ENCODE measurements at regions not wholly inside any gene's neighbourhood (a gene's known extent, or its start where the extent isn't known, plus 50 kb on each side); places are given as distances from the start of the nearest gene placed in this dataset.

DNA sequence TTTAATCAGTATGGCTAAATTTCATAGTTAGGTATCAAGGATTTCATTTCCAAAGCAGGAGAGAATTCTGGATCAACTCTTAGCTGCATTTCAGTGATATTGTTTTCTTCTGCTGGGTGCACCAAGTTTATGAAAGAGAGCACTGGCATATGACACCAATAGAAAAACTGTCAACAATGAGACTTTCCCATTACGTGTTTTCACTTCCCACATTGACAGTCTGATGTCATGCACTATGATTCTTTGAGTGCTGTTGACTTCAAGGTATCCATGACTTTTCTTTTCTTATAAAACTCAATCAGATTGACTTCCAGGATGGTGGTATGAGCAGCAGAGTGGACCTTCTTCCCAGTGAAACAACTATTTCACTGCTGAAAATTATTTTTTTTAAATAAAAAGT, 476.1 kb downstream of the EDEM1 start:
- WGBS, 2 donors (ENCODE audit: extremely low coverage in 2 of 2, insufficient read length in 2 of 2, insufficient replicate concordance in 1 of 2): no CpG with 5 or more reads among the region's 1 CpG

DNA sequence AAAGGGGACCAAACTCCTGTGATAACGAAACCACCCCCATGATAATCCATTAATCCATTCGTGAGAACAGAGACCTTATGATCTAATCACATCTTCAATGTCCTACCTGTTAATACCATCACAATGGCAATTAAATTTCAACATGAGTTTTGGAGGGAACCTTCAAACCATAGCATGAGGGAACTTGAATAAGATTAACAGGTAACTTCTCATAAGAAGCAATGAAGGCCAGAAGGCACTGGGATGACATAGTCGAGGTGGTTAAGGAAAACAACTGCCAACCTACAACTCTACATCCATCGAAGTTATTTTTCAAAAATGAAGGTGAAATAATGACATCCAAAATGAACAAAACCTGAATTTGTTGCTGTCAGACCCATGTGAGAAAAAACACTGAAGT, 478.9 kb downstream of the EDEM1 start:
- H3K27ac ChIP-seq (replicated peaks; ENCODE audit: low read length): no peak overlapping the region
- no peak for DNase-seq (ENCODE audit: low spot score)
- H3K4ac ChIP-seq (ENCODE audit: low read length): no peak overlapping the region
- WGBS, 2 donors (ENCODE audit: extremely low coverage in 2 of 2, insufficient read length in 2 of 2, insufficient replicate concordance in 1 of 2): no CpG with 5 or more reads among the region's 4 CpGs
- no peak overlapping the region for H3K4me3 ChIP-seq (ENCODE audit: low read length in 2 of 2)
- H3K79me1 ChIP-seq (ENCODE audit: low read depth, low read length): no peaks in the 10 kb centered on the region
- no peak overlapping the region for H2BK120ac ChIP-seq (ENCODE audit: low read depth, low read length)
- H3K4me1 ChIP-seq (ENCODE audit: control insufficient read depth in 2 of 2, insufficient read depth in 1 of 2, low read depth in 1 of 2, low read length in 2 of 2): peaks cover 0 to 3% of the 10 kb centered on the region in 2 donors
- no peak overlapping the region for H2BK12ac ChIP-seq (ENCODE audit: low read length)
- no peak overlapping the region for H4K8ac ChIP-seq (ENCODE audit: low read depth, low read length)
- peaks cover 0 to 3% of the 10 kb centered on the region in 2 donors for H3K9me3 ChIP-seq (replicated peaks in 1 of 2; ENCODE audit: control insufficient read depth in 2 of 2, insufficient read depth in 1 of 2, low read depth in 1 of 2, low read length in 2 of 2)
- H3K36me3 ChIP-seq (replicated peaks in 1 of 2; ENCODE audit: control insufficient read depth in 2 of 2, insufficient read depth in 2 of 2, low read length in 2 of 2): no peaks in the 10 kb centered on the region
- H3K9ac ChIP-seq (ENCODE audit: low read depth, low read length, poor library complexity): no peak overlapping the region
- H2BK15ac ChIP-seq (ENCODE audit: low read length): no peak overlapping the region
- no peak overlapping the region for H3K18ac ChIP-seq (ENCODE audit: low read length)
- H3K14ac ChIP-seq (ENCODE audit: low read length): no peak overlapping the region
- no peak overlapping the region for H4K91ac ChIP-seq (ENCODE audit: low read depth, low read length, poor library complexity)
- H3K27me3 ChIP-seq (ENCODE audit: control insufficient read depth in 3 of 3, insufficient read depth in 3 of 3, low read depth in 1 of 3, low read length in 3 of 3): no peaks in the 10 kb centered on the region
- no peak overlapping the region for H3K4me2 ChIP-seq (ENCODE audit: insufficient read depth, low read length, poor library complexity, severe bottlenecking)
- H3K23ac ChIP-seq (ENCODE audit: low read depth, low read length, poor library complexity): no peak overlapping the region
- H2AK5ac ChIP-seq (ENCODE audit: low read depth, low read length): no peak overlapping the region
- H2AFZ ChIP-seq (ENCODE audit: low read length): no peak overlapping the region
- no peak overlapping the region for H2BK5ac ChIP-seq (ENCODE audit: low read length)

More for the DNA sequence above, 476.1 kb downstream of the EDEM1 start:
- no peak overlapping the region for H4K91ac ChIP-seq (ENCODE audit: low read depth, low read length, poor library complexity)
- no peak overlapping the region for H3K4ac ChIP-seq (ENCODE audit: low read length)
- H2BK5ac ChIP-seq (ENCODE audit: low read length): no peak overlapping the region
- H3K4me3 ChIP-seq (ENCODE audit: low read length in 2 of 2): no peak overlapping the region
- H2AK5ac ChIP-seq (ENCODE audit: low read depth, low read length): no peak overlapping the region
- no peak overlapping the region for H3K14ac ChIP-seq (ENCODE audit: low read length)
- H2AFZ ChIP-seq (ENCODE audit: low read length): no peak overlapping the region
- H3K79me1 ChIP-seq (ENCODE audit: low read depth, low read length): no peaks in the 10 kb centered on the region
- no peaks in the 10 kb centered on the region for H3K27me3 ChIP-seq (ENCODE audit: control insufficient read depth in 3 of 3, insufficient read depth in 3 of 3, low read depth in 1 of 3, low read length in 3 of 3)
- no peak overlapping the region for H3K23ac ChIP-seq (ENCODE audit: low read depth, low read length, poor library complexity)
- no peak for DNase-seq (ENCODE audit: low spot score)
- H3K4me1 ChIP-seq (ENCODE audit: control insufficient read depth in 2 of 2, insufficient read depth in 1 of 2, low read depth in 1 of 2, low read length in 2 of 2): no peaks in the 10 kb centered on the region
- peaks cover 0 to 3% of the 10 kb centered on the region in 2 donors for H3K9me3 ChIP-seq (replicated peaks in 1 of 2; ENCODE audit: control insufficient read depth in 2 of 2, insufficient read depth in 1 of 2, low read depth in 1 of 2, low read length in 2 of 2)
- no peak overlapping the region for H3K18ac ChIP-seq (ENCODE audit: low read length)
- H2BK120ac ChIP-seq (ENCODE audit: low read depth, low read length): no peak overlapping the region
- H3K9ac ChIP-seq (ENCODE audit: low read depth, low read length, poor library complexity): no peak overlapping the region
- H3K27ac ChIP-seq (replicated peaks; ENCODE audit: low read length): no peak overlapping the region
- H2BK12ac ChIP-seq (ENCODE audit: low read length): no peak overlapping the region
- H3K4me2 ChIP-seq (ENCODE audit: insufficient read depth, low read length, poor library complexity, severe bottlenecking): no peak overlapping the region
- no peak overlapping the region for H4K8ac ChIP-seq (ENCODE audit: low read depth, low read length)
- no peaks in the 10 kb centered on the region for H3K36me3 ChIP-seq (replicated peaks in 1 of 2; ENCODE audit: control insufficient read depth in 2 of 2, insufficient read depth in 2 of 2, low read length in 2 of 2)
- no peak overlapping the region for H2BK15ac ChIP-seq (ENCODE audit: low read length)

DNA sequence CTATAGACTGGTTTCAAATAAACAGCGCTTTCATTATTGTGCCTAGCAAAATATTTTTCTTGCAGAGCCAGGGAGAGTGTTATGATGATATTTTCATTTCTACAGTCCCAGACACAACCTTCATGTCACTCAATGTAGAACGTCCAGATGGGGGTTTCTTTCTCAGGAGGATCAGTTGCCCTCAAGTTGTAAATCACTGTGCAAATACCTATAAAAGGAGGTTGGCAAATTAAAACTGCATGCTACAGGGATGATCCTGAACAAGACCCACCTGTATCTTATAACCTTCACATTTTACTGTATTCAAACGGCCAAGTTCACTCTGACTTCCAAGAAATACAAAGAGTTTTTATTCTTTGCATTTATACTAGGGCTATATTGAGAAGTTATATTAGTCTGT, 486.0 kb downstream of the EDEM1 start:
- Histone ChIP-seq H2BK12ac (ENCODE audit: low read length) (no peak overlapping the region), H3K4me1 (ENCODE audit: control insufficient read depth in 2 of 2, insufficient read depth in 1 of 2, low read depth in 1 of 2, low read length in 2 of 2) (peaks cover 0 to 3% of the 10 kb centered on the region in 2 donors), H3K23ac (ENCODE audit: low read depth, low read length, poor library complexity) (no peak overlapping the region), H3K4me3 (ENCODE audit: low read length in 2 of 2) (no peak overlapping the region), H3K9me3 (replicated peaks in 1 of 2; ENCODE audit: control insufficient read depth in 2 of 2, insufficient read depth in 1 of 2, low read depth in 1 of 2, low read length in 2 of 2) (peaks cover 0 to 3% of the 10 kb centered on the region in 2 donors), H3K9ac (ENCODE audit: low read depth, low read length, poor library complexity) (no peak overlapping the region), H3K18ac (ENCODE audit: low read length) (no peak overlapping the region), H3K36me3 (replicated peaks in 1 of 2; ENCODE audit: control insufficient read depth in 2 of 2, insufficient read depth in 2 of 2, low read length in 2 of 2) (no peaks in the 10 kb centered on the region), H4K91ac (ENCODE audit: low read depth, low read length, poor library complexity) (no peak overlapping the region), H2AK5ac (ENCODE audit: low read depth, low read length) (no peak overlapping the region), H3K79me1 (ENCODE audit: low read depth, low read length) (peaks cover 1% of the 10 kb centered on the region), H2BK15ac (ENCODE audit: low read length) (no peak overlapping the region), H3K4me2 (ENCODE audit: insufficient read depth, low read length, poor library complexity, severe bottlenecking) (no peak overlapping the region), H3K27ac (replicated peaks; ENCODE audit: low read length) (no peak overlapping the region), H3K4ac (ENCODE audit: low read length) (no peak overlapping the region), H4K8ac (ENCODE audit: low read depth, low read length) (no peak overlapping the region), H3K14ac (ENCODE audit: low read length) (no peak overlapping the region), H2BK120ac (ENCODE audit: low read depth, low read length) (no peak overlapping the region), H3K27me3 (ENCODE audit: control insufficient read depth in 3 of 3, insufficient read depth in 3 of 3, low read depth in 1 of 3, low read length in 3 of 3) (no peaks in the 10 kb centered on the region), H2AFZ (ENCODE audit: low read length) (no peak overlapping the region), H2BK5ac (ENCODE audit: low read length) (no peak overlapping the region)
- no peak for DNase-seq (ENCODE audit: low spot score)
- no CpG with 5 or more reads among the region's 3 CpGs for WGBS, 2 donors (ENCODE audit: extremely low coverage in 2 of 2, insufficient read length in 2 of 2, insufficient replicate concordance in 1 of 2)

DNA sequence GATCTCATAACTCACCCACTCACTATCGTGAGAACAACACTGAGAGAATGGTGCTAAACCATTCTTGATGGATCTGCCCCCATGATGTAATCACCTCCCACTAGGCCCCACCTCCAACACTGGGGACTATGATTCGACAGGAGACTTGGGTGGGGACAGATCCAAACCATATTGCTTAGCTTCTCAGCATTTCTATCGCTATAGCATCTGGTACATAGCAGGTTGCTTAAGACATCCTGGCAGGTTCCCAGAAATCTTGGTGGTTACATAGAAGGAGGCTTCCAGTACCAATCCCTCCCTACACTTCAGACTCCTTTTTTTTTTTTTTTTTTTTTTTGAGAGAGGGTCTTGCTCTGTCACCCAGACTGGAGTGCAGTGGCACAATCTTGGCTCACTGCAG, 487.8 kb downstream of the EDEM1 start:
- H4K8ac ChIP-seq (ENCODE audit: low read depth, low read length): no peak overlapping the region
- WGBS, 2 donors (ENCODE audit: extremely low coverage in 2 of 2, insufficient read length in 2 of 2, insufficient replicate concordance in 1 of 2): no CpG with 5 or more reads among the region's 3 CpGs

More for the DNA sequence above, 487.8 kb downstream of the EDEM1 start:
- Histone ChIP-seq H3K14ac (ENCODE audit: low read length) (no peak overlapping the region), H3K4me2 (ENCODE audit: insufficient read depth, low read length, poor library complexity, severe bottlenecking) (no peak overlapping the region), H2BK120ac (ENCODE audit: low read depth, low read length) (no peak overlapping the region), H3K23ac (ENCODE audit: low read depth, low read length, poor library complexity) (no peak overlapping the region), H3K4me1 (ENCODE audit: control insufficient read depth in 2 of 2, insufficient read depth in 1 of 2, low read depth in 1 of 2, low read length in 2 of 2) (no peaks in the 10 kb centered on the region), H3K36me3 (replicated peaks in 1 of 2; ENCODE audit: control insufficient read depth in 2 of 2, insufficient read depth in 2 of 2, low read length in 2 of 2) (no peaks in the 10 kb centered on the region), H4K91ac (ENCODE audit: low read depth, low read length, poor library complexity) (no peak overlapping the region), H3K9me3 (replicated peaks in 1 of 2; ENCODE audit: control insufficient read depth in 2 of 2, insufficient read depth in 1 of 2, low read depth in 1 of 2, low read length in 2 of 2) (peaks cover 0 to 3% of the 10 kb centered on the region in 2 donors), H2AK5ac (ENCODE audit: low read depth, low read length) (no peak overlapping the region), H3K4ac (ENCODE audit: low read length) (no peak overlapping the region), H2BK15ac (ENCODE audit: low read length) (no peak overlapping the region), H2BK12ac (ENCODE audit: low read length) (no peak overlapping the region), H3K27ac (replicated peaks; ENCODE audit: low read length) (no peak overlapping the region), H3K27me3 (ENCODE audit: control insufficient read depth in 3 of 3, insufficient read depth in 3 of 3, low read depth in 1 of 3, low read length in 3 of 3) (no peaks in the 10 kb centered on the region), H3K9ac (ENCODE audit: low read depth, low read length, poor library complexity) (no peak overlapping the region), H2BK5ac (ENCODE audit: low read length) (no peak overlapping the region), H2AFZ (ENCODE audit: low read length) (no peak overlapping the region), H3K79me1 (ENCODE audit: low read depth, low read length) (peaks cover 1% of the 10 kb centered on the region), H3K4me3 (ENCODE audit: low read length in 2 of 2) (no peak overlapping the region), H3K18ac (ENCODE audit: low read length) (no peak overlapping the region)
- DNase-seq (ENCODE audit: low spot score): no peak
